GM12873 (cell line): ENCODE measurements at regions not wholly inside any gene's neighbourhood (a gene's known extent, or its start where the extent isn't known, plus 50 kb on each side); places are given as distances from the start of the nearest gene placed in this dataset.

Experiments used
- CTCF ChIP-seq: IDR thresholded peaks from 2 replicates; pipeline ENCODE4 v1.5.1; 2012; ENCODE audit warnings: low read depth, mild to moderate bottlenecking, moderate library complexity, low read length, control low read depth; ENCODE audit not compliant: insufficient read depth; ENCODE audit errors: missing control alignments

DNA sequence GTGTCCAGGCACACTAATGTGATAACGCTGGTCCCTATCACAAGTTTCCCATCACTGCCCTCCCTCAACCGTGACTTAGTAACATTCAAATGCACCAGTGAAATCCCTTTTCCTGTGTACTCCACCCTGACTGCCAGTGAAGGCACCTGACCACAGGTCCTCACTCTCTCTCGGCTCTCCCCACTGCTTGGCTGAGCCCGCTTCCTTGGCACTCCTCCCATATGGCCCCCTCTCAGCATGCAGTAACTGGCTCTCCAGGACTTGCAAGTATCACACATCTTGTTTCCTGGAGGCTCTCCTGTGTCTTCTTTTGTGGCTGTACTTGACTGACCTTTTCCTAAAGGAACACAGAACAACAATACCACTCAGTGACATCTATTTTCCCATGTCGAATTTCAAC is 292.0 kb upstream of the ZNF608 start:
- no peak for TF ChIP-seq CTCF

GRCh38 chr5:125041798-125042197 is 295.4 kb upstream of the ZNF608 start:
- TF ChIP-seq CTCF: no peak

DNA sequence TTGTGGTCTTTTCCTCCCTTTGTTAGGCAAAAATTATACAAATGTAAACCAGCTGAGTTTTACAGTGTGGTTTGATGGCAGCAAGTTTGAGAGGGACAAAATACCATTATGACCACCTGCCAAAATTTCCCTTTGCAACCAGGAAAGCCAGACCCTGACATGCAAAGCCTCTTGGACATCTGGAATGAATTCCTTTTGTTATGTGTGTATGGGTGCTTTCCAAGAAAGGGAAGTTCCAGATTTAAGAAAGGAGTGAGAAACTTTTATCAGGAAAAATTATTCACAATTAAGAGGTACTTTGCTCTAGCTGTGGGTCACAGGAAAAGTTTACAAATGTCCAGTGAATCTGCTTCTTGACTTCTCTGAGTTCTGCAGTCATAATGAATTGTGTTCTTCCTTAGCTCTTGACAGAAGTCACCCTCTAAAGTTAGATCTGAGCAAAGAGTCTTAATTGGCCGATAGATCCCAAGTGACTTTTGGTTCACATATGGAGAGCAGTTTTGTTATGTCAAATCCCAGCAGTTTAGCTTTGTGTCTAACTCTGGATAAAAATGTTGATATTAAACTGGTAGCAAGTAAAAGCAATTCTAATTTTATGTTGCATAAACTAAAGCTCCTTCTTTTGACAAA is 295.9 kb upstream of the ZNF608 start:
- TF ChIP-seq CTCF: no peak

DNA sequence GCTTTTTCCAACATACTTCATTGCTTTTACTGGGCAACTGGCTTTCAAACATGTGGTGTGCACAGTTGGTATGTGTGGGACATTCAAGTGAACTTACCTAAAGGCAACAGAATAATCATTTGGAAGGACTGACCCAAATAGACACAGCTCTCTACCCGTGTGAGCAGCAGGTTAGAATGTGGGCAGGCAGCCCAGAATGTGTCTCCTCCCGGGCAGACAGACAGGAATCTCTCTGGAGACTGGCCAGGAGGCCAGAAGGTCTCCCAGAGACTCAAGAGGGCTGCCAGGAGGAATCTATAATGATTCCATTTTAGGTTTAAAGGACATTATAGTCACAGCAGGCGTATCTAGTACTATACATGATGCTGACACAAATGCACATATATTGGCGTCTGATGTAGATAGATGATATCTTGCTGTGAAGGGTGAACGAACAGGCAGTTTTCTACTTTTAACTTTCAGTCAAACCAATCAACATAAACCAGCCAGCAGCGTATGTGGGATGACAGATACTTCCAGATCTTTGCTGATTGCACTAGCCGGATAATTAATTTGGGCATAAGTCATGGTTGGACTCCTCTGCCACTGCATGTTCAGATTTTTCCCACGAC is 297.4 kb upstream of the ZNF608 start:
- no peak for TF ChIP-seq CTCF

DNA sequence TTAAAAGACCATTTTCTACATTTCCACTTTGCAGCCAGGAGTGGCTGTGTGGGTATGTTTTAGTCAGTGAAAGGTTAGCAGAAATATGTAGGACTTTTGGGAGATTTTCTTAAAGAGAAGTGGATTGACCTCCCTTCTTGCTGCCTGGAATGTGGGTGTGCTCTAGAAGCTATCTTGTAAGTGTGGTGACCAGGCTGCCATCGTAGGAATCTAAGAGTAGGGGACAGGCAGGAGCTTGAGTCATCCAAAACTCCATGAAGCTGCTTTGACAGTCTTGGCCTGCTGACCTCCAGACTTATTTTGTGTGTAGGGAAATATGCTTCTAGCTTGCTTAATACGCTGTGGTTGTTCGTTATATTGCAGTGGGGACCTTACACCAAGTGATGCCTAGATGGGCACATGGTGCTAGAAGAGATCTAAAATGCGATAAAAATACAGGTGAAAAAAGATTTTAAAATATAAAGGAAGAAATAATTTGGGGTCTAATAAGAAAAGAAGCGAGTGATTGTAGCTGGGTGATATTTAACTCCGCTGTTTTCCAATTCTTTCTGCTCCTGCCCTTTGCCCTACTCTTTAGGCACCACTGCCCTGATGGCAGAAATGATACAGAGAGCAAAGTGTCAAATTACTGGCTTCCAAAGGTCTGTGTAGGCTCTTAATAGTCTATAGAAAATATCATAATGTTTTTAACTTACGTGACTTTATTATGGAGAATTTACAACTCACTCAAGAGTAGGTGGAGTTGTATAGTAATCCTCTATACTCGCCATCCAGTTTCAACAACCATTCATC is 298.2 kb upstream of the ZNF608 start:
- TF ChIP-seq CTCF: no peak

GRCh38 chr5:125045646-125046045 is 299.2 kb upstream of the ZNF608 start:
- no peak for TF ChIP-seq CTCF

DNA sequence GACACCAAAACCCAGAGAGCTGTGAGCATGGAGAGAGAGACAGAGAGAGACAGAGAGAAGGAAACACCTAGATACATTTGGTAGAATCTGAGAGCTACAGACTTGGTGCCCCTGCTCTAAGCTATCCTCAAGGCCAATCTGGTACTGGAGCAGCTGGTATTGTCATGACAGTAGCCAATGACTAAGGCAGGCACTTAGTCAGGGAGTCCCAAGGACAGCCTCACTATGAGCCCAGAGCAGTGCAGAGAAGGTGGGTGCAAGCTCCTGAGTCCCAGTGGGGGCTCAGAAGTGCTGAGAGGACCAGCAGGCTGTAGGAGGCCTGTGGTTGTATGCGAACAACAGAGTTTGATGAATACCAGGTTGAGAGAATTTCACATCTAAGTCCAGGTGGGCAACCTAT is 300.4 kb upstream of the ZNF608 start:
- TF ChIP-seq CTCF: no peak
